ENCODE measurements at regions not wholly inside any gene's neighbourhood (a gene's known extent, or its start where the extent isn't known, plus 50 kb on each side); places are given as distances from the start of the nearest gene placed in this dataset.

- no peaks in the 10 kb centered on the region for H3K36me3 ChIP-seq (ENCODE audit: low read depth)
- no peak overlapping the region for H3K4me3 ChIP-seq
- H4K20me1 ChIP-seq (ENCODE audit: insufficient read depth): no peaks in the 10 kb centered on the region
- ChIA-PET CTCF (no interaction called here), POLR2A (ENCODE audit: unreplicated experiment) (no interaction called here)
- H3K4me2 ChIP-seq: no peak overlapping the region
- BruUV-seq (replicated peaks): no TSS peak
- H3K9me3 ChIP-seq (ENCODE audit: insufficient read depth, low read depth): no peaks in the 10 kb centered on the region
- H3K27me3 ChIP-seq (ENCODE audit: insufficient read depth, low read depth): no peaks in the 10 kb centered on the region
- no peaks in the 10 kb centered on the region for H3K9me2 ChIP-seq (ENCODE audit: insufficient read depth)
- intact Hi-C loops (cut with micrococcal nuclease; ENCODE audit: unreplicated experiment): loop anchor here (5.0 kb wide), 1 partner anchor 114 kb away; no protein-coding TSS in a partner anchor
- no peak for DNase-seq
- no peaks in the 10 kb centered on the region for H3K79me2 ChIP-seq (ENCODE audit: low read depth)
- H3K27ac ChIP-seq: no peak overlapping the region
- H3F3A ChIP-seq (ENCODE audit: insufficient read depth, low read depth): no peaks in the 10 kb centered on the region
- no peak overlapping the region for H2AFZ ChIP-seq
- TF ChIP-seq CTCF (conservative IDR thresholded peaks at IDR 0.05) (no peak), EZH2 (IDR thresholded peaks at IDR 0.05; ENCODE audit: low read depth) (no peak)
- H3K4me1 ChIP-seq (replicated peaks; ENCODE audit: insufficient read depth): peaks cover 13% of the 10 kb centered on the region
Measured at GRCh38 chr3:194988495-194989165, 282.3 kb downstream of the XXYLT1 start.

DNA sequence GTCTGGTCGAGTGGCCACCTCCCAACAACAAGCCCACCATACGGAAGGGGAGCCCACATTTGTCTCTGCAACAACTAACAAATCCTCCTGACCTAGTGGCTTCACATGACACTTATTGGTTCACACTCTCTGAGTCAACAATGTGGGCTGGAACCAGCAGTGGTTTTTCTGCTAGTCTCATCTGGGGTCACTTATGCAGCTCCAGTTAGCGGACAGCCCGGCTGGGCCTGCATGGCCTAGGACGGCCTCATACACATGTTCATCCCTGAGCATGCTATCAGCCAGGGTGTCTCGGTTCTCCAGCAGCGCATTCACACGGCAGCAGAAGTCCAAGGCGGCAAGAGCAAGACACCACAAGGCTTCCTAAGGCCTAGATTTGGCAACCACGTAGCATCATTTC lies 281.7 kb downstream of the XXYLT1 start:
- no peak for DNase-seq
- TF ChIP-seq CTCF (conservative IDR thresholded peaks at IDR 0.05) (no peak), EZH2 (IDR thresholded peaks at IDR 0.05; ENCODE audit: low read depth) (no peak)
- ChIA-PET CTCF (no interaction called here), POLR2A (ENCODE audit: unreplicated experiment) (no interaction called here)
- Histone ChIP-seq H3K9me3 (ENCODE audit: insufficient read depth, low read depth) (no peaks in the 10 kb centered on the region), H3F3A (ENCODE audit: insufficient read depth, low read depth) (no peaks in the 10 kb centered on the region), H3K27ac (no peak overlapping the region), H3K4me3 (no peak overlapping the region), H3K27me3 (ENCODE audit: insufficient read depth, low read depth) (no peaks in the 10 kb centered on the region), H2AFZ (no peak overlapping the region), H3K4me2 (no peak overlapping the region), H4K20me1 (ENCODE audit: insufficient read depth) (no peaks in the 10 kb centered on the region), H3K4me1 (replicated peaks; ENCODE audit: insufficient read depth) (peaks cover 13% of the 10 kb centered on the region), H3K79me2 (ENCODE audit: low read depth) (no peaks in the 10 kb centered on the region), H3K36me3 (ENCODE audit: low read depth) (no peaks in the 10 kb centered on the region), H3K9me2 (ENCODE audit: insufficient read depth) (no peaks in the 10 kb centered on the region)
- BruUV-seq (replicated peaks): no TSS peak
- intact Hi-C loops (cut with micrococcal nuclease; ENCODE audit: unreplicated experiment): loop anchor here (5.0 kb wide), 1 partner anchor 113 kb away; no protein-coding TSS in a partner anchor

- BruUV-seq (replicated peaks): no TSS peak
- POLR2A ChIA-PET (ENCODE audit: unreplicated experiment): no interaction called here
- Histone ChIP-seq H3K79me2 (ENCODE audit: low read depth) (no peaks in the 10 kb centered on the region), H3K27ac (no peak overlapping the region), H3F3A (ENCODE audit: insufficient read depth, low read depth) (no peaks in the 10 kb centered on the region), H3K36me3 (ENCODE audit: low read depth) (no peaks in the 10 kb centered on the region), H2AFZ (no peak overlapping the region), H3K9me2 (ENCODE audit: insufficient read depth) (no peaks in the 10 kb centered on the region), H3K27me3 (ENCODE audit: insufficient read depth, low read depth) (no peaks in the 10 kb centered on the region), H4K20me1 (ENCODE audit: insufficient read depth) (no peaks in the 10 kb centered on the region), H3K9me3 (ENCODE audit: insufficient read depth, low read depth) (no peaks in the 10 kb centered on the region), H3K4me2 (no peak overlapping the region), H3K4me1 (replicated peaks; ENCODE audit: insufficient read depth) (peaks cover 13% of the 10 kb centered on the region), H3K4me3 (no peak overlapping the region)
- CTCF ChIA-PET: no interaction called here
- no peak for DNase-seq
- intact Hi-C loops (cut with micrococcal nuclease; ENCODE audit: unreplicated experiment): no loop called here
- TF ChIP-seq CTCF (conservative IDR thresholded peaks at IDR 0.05): no peak
- no peak for TF ChIP-seq EZH2 (IDR thresholded peaks at IDR 0.05; ENCODE audit: low read depth)
Measured at GRCh38 chr3:194990454-194991337, 280.3 kb downstream of the XXYLT1 start.
